ENCODE measurements at regions not wholly inside any gene's neighbourhood (a gene's known extent, or its start where the extent isn't known, plus 50 kb on each side); places are given as distances from the start of the nearest gene placed in this dataset.
"Not testable (repeated sequence)": the region's sequence is repeated elsewhere in the genome, so short reads cannot be mapped to it uniquely, and the experiment has no call there.

DNA sequence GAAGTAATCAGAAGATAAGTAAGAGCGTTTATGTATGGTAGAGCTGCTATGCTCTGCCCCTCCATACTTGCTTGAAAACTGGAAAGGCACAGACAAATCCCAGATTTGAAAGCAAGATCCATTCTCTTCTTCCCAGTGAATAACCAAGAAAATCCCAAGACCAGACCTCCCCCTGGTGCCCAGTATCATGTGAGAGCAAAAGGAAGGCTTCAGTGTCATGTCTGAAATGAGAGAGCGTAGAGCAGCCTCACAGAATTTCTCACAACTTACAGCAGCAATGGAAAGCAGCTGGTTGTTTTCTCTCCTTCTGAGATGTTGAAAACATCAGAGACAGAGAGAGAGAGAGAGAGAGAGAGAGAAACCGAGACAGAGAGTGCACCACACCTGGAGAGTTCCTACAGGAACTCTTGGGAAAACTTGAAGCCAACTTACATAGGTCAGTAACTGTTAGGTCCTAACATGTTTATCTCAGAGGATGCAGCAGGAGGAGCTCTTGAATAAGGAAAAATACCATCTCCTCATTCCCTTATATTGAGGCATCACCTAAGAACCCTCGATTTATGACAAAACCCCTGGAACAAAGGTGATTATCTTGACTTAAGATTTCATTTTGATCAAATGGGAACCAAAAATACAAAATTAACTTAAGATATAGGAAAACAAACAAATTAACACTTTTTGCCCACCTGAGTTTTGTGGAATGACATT is 273.3 kb downstream of the NSUN3 start:
- DNase-seq: no peak

DNA sequence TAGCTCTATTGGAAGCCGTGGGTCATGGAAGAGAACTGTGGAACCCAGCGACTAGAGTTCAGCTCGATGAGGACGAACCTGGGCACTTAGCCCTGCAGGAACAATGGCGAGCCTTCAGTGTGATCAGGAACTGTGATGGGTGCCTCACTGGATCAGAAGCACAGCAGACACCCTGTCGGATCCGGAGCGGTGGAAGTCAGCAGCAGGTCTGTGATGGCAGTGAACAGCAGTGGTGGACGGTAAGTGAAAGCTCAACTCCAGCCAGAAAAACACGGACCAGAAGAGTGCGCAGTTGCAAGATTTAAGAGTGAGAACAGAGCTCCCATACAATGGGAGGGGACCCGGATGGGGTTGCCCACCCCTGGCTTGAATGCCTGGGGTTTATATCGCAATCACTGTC is 282.2 kb downstream of the NSUN3 start:
- DNase-seq: no peak

DNA sequence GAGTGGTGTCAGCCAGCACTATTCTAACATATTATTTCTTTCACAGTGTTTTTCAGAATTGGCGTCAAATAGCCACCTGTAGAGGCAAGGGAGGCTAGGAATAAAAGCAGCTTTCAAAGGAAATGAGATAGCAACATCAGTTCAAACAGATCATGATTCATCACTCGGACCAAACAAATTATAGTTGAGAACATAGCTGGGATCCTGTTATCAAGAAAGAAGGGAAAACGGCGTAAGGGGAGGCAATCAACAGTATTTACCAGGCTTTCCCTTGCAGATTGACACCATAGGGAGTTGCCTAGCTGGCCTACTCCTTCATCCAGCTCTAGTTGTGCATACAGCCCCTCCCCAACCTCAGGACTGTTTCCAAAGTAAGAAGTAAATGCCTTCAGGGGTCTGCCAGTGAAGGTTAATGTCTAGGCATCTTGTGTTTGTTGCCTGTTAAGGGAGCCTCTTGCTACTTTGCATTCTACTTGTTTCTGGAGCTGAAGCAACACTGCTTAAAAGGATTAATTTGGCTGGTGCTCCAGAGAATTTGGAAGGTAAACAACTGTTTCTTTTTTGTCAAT is 286.5 kb downstream of the NSUN3 start:
- DNase-seq: no peak

DNA sequence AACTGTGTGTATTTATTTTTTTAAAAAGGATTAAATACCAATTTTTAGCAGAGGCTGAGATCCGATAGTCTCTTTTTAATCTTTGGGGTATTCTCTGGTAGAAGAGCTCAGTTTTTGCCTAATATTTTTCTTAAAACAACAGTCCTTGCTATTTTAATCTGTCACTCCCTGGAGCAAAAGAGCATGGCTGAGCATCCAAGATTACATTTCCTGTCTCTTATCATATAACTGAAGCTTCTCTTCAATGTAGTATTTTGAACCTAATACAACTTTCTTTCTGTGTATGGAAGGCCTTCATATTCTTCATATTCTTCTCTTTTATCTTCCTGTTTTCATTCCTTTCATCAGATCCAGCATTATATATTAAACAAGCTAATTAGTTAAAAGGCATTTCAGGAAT is 293.7 kb downstream of the NSUN3 start:
- no peak for DNase-seq

DNA sequence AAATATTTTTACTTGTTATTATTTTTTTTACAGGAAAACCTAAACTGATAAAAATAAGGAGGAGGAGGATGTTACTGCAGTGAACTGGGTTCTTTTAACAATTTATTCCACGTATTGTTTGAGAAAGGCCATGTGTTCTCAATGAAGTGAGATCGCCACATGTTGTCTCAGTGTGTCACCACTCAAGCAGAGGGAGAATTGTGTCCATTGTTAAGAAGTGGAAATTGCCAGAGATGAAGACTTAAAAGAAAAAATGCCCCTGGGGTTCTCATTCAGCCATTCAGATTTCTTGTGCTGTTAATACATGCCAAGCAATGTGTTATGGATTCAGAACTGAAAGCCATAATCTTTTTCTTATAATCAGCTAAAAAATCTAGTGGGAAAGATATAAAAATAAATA is 297.1 kb downstream of the NSUN3 start:
- no peak for DNase-seq

DNA sequence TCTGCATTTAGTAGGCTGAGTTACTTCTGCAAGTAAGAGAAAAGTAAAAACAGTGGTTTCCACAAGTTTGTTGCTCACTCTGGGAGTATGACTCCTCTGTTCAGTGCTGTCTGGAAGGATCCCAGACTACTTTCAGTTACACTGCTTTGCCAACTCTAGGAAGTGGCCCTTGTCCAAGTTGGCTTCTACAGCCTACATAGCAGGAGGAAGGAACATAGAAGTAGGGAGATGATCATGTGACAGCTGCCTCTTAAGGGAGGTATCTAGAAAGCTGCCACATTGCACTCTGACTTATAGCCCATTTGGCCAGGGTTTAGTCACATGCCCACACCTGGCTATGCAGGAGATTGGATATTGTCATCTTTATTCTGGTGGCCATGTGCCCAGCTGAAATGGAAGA is 298.1 kb downstream of the NSUN3 start:
- no peak for DNase-seq

DNA sequence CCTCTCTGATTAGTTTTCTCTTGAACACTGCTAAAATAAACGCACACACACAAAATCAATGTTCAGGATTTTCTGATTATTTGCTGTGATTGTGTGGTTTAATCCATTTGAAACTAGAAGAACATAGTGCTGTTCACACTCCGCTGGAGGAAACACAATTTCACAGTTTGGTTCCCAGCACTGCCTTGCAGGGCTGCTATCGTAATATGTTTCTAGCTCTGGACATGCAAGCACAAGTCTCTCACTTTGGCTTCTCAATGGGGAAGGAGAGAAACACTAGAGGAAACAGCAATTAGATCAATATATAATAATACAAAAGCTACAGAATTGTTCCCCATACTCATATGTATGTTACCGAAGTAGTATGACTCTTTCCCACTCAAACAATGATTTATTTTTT is 299.5 kb downstream of the NSUN3 start:
- DNase-seq: no peak

DNA sequence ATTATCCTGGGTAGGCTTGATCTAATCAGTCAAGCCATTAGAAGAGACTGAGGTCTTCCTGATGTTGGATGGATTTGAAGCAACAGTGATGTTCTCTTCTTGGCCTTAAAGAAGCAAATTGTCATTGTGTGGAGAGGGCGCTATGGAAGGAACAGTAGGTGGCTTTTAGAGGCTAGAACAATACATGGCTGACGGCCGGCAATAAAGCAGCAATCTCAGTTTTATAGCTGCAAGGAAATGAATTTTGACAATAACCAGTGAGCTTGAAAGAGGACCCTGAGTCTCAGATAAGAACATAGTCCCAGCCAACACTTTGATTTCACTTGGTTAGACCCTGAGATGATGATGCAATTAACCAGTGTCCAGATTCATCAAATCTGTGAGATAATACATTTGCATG is 302.1 kb downstream of the NSUN3 start:
- no peak for DNase-seq

DNA sequence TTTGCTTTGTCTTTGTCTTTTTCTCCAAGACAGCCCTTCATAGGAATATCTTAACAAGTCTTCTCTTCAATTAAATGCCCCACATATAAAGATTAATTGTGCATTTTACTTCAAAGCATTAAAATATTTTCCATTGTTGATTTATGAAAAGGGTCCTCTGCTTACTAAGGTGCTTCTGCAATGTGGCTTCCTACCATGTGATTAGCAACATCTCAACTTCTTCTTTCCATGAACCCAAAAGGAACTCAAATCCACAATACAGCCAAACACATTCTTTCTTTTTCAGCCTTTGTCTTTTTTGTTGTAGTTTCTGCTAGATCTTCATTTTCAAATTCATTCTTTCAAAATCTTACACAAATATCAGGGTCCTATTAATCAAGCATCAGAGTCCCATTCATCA is 309.2 kb downstream of the NSUN3 start:
- DNase-seq: no peak

DNA sequence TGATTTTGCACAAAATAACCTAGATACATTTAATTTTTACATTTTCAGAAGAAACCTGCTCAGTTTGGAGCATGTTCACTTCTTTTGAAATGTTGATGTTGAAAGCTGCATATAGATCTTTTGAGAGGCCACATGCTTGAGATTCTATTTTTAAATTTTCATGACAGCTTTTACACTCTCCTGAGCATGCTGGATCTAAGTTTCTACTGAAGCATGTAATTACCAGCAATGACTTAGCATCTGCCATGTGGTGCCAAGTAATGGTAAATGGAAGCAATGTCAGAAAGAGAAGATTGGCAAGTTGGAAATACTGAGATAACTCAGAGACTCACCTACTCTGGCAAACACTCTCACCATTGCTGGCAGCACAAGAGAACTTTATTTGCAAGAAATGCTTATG is 310.6 kb downstream of the NSUN3 start:
- DNase-seq: no peak

DNA sequence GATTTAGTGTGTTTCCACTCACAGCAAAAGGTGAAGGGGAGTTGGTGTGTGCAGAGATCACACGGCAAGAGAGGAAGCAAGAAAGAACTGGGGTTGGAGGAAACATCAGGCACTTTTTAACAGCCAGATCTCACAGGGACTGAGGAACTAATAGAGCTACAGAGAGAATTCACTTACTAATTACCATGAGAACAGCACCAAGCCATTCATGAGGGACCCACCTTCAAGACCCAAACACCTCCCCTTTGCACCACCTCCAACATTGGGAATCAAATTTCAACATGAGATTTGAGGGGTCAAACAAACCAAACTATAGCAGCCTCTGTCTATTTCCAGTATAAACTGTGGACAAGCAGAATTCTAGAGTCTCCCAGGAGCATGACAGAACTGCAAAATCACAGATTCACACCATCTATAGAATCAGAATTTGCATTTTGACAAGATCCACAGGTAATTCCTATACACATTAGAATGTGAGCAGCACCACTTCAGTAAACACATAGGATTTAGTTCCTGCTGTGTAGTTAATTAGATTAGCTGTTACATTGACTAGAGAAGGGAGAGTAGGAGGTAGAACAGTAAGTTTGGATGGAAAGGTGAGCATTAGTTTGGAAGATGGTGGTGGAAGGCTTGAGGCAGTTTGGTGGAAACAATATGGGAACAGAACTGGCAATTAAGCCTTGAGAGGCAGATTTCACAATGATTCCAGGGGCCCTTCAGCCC is 311.7 kb downstream of the NSUN3 start:
- DNase-seq: no peak

DNA sequence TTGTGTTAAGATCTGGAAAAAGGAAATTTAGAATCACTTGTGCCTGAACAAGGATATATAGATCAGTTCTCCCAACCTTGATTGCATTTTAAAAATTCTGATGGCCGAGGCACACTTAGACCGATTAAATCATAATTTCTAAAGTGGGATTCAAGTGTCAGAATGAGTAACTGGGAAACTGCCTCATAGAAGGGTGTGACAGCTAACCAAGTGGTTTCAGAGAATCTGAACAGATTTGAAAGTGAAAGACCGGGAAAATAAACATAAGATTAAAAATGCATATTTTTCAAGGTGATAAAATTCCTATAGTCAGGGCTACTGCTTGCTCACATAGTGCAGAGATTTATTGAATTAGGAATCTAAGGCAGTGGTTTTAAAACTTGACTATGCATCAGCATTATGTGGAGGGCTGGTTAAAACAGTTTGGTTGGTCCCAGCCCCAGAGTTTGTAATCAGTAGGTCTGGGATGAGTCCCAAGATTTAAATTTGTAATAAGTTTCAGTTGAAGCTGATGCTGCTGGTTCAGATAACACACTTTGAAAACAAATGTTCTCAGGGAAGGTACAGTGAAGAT is 314.3 kb downstream of the NSUN3 start:
- DNase-seq: not testable (repeated sequence)

DNA sequence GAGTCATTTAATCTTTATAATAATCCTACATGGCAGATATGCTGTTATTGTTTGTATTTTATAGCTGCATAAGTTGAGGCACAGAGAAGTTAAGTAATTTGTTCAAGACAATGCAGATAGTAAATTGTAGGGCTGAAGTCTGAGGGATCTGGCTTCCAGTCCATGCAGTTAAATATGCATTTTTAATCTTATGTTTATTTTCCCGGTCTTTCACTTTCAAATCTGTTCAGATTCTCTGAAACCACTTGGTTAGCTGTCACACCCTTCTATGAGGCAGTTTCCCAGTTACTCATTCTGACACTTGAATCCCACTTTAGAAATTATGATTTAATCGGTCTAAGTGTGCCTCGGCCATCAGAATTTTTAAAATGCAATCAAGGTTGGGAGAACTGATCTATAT is 315.0 kb downstream of the NSUN3 start:
- DNase-seq: not testable (repeated sequence)

DNA sequence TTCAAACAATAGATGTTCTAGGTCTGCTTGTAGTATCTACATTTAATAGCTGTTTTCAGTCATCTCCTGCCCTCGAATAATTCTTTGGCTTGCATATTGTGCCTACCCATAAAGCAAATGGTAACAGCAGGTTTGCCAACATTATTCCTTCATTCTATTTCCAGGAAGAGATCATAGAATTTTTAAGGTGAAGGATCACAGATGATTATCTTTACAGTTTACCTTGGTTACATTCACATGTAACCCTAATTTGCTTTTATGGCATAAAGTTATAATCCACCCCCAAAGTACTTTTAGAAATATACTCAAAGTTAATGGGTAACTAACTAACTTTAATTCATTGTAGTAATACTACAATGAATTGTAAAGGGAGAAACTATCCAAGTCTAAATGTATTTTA is 315.5 kb downstream of the NSUN3 start:
- no peak for DNase-seq

DNA sequence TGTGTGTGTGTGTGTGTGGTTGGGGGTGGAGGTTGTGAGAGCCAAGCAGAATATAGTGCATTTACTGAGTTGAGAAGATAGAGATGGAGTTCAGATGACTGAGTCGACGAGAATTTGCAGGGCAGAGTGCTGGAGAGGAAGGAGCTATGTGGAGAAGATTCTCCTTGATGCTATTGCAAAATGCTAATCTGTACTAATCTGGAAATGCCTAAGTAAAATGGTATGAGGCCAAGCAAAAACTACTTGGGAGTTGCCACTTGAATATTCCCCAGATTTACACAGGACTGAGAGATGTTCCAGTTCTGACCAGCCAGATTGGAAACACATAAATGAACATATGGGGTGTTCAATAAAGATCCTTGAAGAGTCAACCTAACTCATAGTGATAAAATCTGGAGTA is 316.4 kb downstream of the NSUN3 start:
- DNase-seq: no peak

DNA sequence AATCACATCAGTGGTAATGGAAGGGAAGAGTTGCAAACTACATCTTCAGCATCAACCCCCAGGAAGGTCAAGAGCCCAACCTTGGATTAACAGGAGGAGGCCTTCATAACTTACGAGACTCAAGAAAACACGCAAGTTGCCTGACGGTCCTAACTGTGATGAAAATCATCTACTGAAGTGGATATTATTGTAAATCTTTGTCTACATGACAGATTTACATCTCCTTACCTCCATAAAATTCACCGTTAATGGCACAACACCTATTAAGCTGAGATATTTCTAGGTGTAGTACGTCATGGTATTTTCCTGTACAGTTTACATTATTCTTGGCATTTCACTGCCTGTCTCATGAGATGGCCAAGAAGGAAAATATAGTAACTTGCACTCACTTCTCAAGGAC is 332.0 kb downstream of the NSUN3 start:
- DNase-seq: no peak

DNA sequence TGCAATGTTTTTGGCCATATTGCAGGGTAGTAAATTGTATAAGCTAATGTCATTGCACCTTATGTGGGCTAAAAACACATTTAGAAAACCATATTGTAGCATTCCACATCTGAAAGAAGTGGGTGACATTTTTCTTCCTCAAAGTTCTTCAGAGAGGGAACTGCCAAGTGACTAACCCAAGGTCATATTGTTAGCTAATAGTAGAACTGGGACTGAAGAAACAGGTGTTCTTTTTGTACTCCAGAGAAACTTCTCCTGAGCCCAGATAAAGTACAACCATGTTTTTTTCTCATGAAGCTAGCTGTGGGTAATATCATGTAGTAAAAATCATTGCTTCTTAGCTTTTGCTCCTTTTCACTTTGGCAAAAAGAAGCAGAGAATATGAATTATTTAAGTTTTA is 333.0 kb downstream of the NSUN3 start:
- DNase-seq: no peak

DNA sequence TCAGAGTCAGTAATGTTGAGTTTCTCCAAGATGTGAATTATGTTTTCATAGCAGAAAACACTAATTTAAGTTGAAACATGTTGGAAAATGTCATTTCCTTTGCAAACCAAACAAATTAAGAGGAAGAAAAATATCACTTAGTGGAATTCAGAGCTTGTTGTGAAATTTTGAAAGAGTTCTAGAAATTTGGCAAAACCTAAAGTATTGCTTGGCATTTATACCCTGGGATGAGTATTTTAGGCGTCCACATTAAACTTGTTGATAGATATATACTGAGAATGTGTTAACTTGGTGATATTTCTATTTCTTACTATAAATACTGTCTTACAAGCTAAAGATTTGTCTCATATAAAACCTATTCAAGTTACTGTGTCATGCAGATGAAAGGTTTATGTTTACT is 335.2 kb downstream of the NSUN3 start:
- no peak for DNase-seq

DNA sequence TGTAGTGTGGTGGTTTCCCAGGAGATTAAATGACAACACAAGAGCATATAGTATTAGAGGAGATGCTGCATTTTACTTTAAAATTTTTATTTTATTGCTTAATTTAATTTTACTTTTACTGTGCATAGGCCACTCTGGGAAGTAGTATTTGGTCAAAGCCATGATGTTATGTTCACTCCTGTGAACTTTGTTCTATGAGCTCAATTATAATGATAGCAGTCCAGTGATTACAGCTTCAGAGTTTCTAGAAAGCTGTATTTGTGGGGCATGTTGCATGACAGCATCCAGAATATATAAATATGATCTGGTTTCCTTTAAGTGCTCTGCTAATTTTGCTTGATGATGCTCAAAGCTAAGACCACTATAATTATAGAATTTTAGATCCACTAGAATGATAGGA is 338.6 kb downstream of the NSUN3 start:
- no peak for DNase-seq

DNA sequence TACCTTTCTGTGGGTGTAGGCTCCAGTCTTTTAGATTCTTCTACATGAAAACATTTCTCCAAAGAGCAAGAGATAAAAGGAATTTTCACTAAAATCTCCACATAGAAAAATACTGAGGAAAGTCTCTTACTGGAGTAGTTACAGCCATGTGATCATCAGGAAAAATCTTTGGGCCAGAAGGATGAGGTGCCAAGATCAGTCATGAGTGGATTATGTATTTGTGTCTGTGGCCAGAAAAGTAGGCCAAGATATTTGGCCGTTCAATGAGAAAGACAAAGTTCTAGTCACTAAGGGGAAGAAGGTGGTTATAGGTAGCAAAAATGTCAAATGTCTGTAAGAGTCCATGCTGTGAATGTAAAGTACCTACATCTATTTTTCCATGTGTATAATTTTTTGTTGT is 339.3 kb downstream of the NSUN3 start:
- no peak for DNase-seq

DNA sequence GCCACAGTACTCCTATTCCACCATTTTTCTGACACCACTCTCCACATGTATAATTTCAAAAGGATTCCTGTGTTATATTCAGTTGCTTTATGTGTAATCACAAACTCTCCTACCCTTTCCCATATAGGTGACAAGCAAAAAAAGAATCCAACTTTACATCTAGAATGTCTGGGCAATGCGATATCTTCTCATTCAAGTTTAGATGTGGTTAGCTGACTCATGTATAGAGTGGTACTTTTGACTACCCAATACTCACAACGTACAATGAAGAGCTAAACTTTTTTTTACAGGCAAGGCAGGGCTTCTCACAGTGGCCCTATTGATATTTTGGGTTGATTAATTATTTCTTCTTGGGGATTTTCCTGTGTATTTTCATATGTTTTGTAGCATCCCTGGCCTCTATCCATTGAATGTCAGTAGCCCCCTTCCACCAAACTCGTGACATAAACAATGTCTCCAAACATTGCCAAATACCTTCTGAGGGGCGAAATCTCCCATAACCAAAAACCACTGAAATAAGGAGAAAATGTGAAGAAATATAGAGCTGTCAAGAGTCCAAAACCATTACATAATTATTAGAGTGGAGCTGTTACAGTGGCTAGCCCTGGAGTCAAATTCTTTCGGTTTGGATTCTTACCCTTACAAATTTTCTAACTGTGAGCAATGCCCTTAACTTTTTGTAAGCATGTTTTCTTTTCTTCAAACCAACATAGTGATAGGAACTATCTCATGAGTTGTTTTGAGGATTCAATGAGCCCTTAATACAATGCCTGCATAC is 342.6 kb downstream of the NSUN3 start:
- DNase-seq: no peak

DNA sequence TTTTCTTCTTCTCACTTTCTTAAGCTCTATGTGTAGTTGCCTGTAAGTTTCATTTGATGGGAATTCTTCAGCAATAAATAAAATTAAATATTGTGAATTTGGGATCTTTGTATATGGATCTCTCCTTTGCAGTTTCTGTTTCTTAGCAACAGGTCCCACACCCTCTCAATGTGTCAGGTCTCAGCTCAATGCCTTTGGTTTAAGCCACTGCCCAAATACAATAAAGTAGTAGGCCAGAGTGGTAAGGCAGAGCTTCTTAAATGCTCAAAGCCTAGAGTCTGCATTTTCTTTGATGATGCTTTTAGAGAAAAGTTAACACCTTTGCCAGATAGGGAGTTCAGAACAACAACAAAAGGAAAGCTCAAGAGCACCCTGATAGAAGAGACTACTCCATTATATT is 343.7 kb downstream of the NSUN3 start:
- DNase-seq: no peak

DNA sequence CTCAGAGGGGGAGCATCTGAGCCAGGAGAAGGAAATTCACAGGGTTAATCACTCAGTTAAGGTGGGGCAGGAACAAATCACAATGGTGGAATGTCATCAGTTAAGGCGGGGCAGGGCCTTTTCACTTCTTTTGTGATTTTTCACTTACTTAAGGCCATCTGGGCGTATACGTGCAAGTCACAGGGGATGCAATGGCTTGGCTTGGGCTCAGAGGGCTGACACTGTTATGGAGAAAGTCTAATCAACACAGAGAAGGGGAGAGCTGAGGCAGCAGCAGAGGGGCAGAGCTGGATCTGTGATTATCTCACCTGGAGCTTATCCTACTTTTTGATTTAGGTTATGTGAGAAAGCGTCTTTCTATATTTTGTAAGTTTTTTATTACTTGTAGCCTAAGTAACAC is 350.1 kb downstream of the NSUN3 start:
- DNase-seq: not testable (repeated sequence)
